Small intestine (tissue), 7 donors: ENCODE measurements at regions not wholly inside any gene's neighbourhood (a gene's known extent, or its start where the extent isn't known, plus 50 kb on each side); places are given as distances from the start of the nearest gene placed in this dataset.

ENCODE experiments used
- DNase-seq, 2 donors: peaks; one replicate each; pipeline versions ENCODE4 v3.0.0 to v3.0.0-alpha.2; 2013
- FAIRE-seq: peaks from 2 replicates; lab custom pipeline; 2012; peaks lifted over from hg19 to GRCh38; lab: Jason Lieb, UNC
- H3K27ac ChIP-seq, 3 donors: one replicate each; pipeline ENCODE4 v1.5.1; 2013; ENCODE audit warnings: low read length in 2 of 3, mild to moderate bottlenecking in 2 of 3, control low read depth in 1 of 3, inconsistent platforms in 1 of 3, low read depth in 1 of 3, moderate library complexity in 1 of 3
- H3K27me3 ChIP-seq, 3 donors: one replicate each; pipeline ENCODE4 v1.6.1; 2013; ENCODE audit warnings: low read length in 3 of 3, inconsistent platforms in 1 of 3; ENCODE audit not compliant: control insufficient read depth in 3 of 3, insufficient read depth in 3 of 3
- H3K36me3 ChIP-seq, 3 donors: one replicate each; pipeline ENCODE4 v1.6.1; 2013; ENCODE audit warnings: low read length in 3 of 3, inconsistent platforms in 1 of 3, low read depth in 1 of 3, mild to moderate bottlenecking in 1 of 3, moderate library complexity in 1 of 3; ENCODE audit not compliant: control insufficient read depth in 3 of 3, insufficient read depth in 2 of 3
- H3K4me1 ChIP-seq, 3 donors: one replicate each; pipeline ENCODE4 v1.6.1; 2013; ENCODE audit warnings: low read length in 2 of 3, inconsistent platforms in 1 of 3, low read depth in 1 of 3, mild to moderate bottlenecking in 1 of 3, moderate library complexity in 1 of 3; ENCODE audit not compliant: control insufficient read depth in 3 of 3, insufficient read depth in 2 of 3
- H3K4me3 ChIP-seq, 3 donors: one replicate each; pipeline ENCODE4 v1.5.1; 2013; ENCODE audit warnings: low read length in 3 of 3, control low read depth in 1 of 3, inconsistent platforms in 1 of 3, low read depth in 1 of 3, mild to moderate bottlenecking in 1 of 3, moderate library complexity in 1 of 3
- H3K9me3 ChIP-seq, 2 donors: one replicate each; pipeline ENCODE4 v1.6.1; 2013; ENCODE audit warnings: low read depth in 1 of 2, low read length in 1 of 2; ENCODE audit not compliant: control insufficient read depth in 2 of 2, insufficient read depth in 1 of 2
- WGBS, 3 donors: extraction: QIAGEN DNeasy Blood & Tissue Kit; methylation state at CpG; one replicate each; pipeline ENCODE4 v1.1.7; 2013; 5-methylcytosine and 5-hydroxymethylcytosine counted together
- donor health status: healthy with polysubstance abuse.
- donor health status: control.
- donor health status: control.
- donor health status: Bipolar disorder and iron deficiency.
- donor health status: healthy.

- DNase-seq (no peak), FAIRE-seq (no peak)
- no peak overlapping the region for H3K27ac ChIP-seq
- no peaks in the 10 kb centered on the region for H3K4me1 ChIP-seq
- no peak overlapping the region for H3K4me3 ChIP-seq
- H3K27me3 ChIP-seq: no peaks in the 10 kb centered on the region
- WGBS, 3 donors: 17 to 54% (median 33%) methylated on average over 2 of the region's 2 CpGs
- H3K9me3 ChIP-seq: no peaks in the 10 kb centered on the region
- H3K36me3 ChIP-seq: no peaks in the 10 kb centered on the region
Observed at GRCh38 chr20:4493386-4493785, 192.9 kb upstream of the PRNP start.

GRCh38 chr20:4491643-4492042 is 194.6 kb upstream of the PRNP start:
- H3K4me3 ChIP-seq: no peak overlapping the region
- H3K27me3 ChIP-seq: no peaks in the 10 kb centered on the region
- FAIRE-seq (no peak), DNase-seq (no peak)
- H3K36me3 ChIP-seq: no peaks in the 10 kb centered on the region
- H3K4me1 ChIP-seq: no peaks in the 10 kb centered on the region
- H3K27ac ChIP-seq: no peak overlapping the region
- no peaks in the 10 kb centered on the region for H3K9me3 ChIP-seq
- whole genome bisulfite sequencing, 3 donors: 89 to 96% (median 91%) methylated on average over 2 of the region's 2 CpGs

GRCh38 chr20:4490606-4491280 is 195.5 kb upstream of the PRNP start:
- H3K36me3 ChIP-seq: no peaks in the 10 kb centered on the region
- H3K27me3 ChIP-seq: no peaks in the 10 kb centered on the region
- FAIRE-seq (no peak), DNase-seq (no peak)
- no peaks in the 10 kb centered on the region for H3K4me1 ChIP-seq
- WGBS, 3 donors: 49 to 54% (median 54%) methylated on average over 6 of the region's 6 CpGs
- no peak overlapping the region for H3K4me3 ChIP-seq
- H3K9me3 ChIP-seq: no peaks in the 10 kb centered on the region
- H3K27ac ChIP-seq: no peak overlapping the region

- Histone ChIP-seq H3K4me1 (no peaks in the 10 kb centered on the region), H3K4me3 (no peak overlapping the region), H3K27ac (no peak overlapping the region), H3K36me3 (no peaks in the 10 kb centered on the region), H3K9me3 (no peaks in the 10 kb centered on the region), H3K27me3 (no peaks in the 10 kb centered on the region)
- FAIRE-seq: no peak
- WGBS, 3 donors: 77 to 86% (median 78%) methylated on average over 3 of the region's 3 CpGs
- no peak for DNase-seq
Observed at GRCh38 chr20:4490045-4490444, 196.2 kb upstream of the PRNP start.

- H3K36me3 ChIP-seq: no peaks in the 10 kb centered on the region
- H3K4me1 ChIP-seq: no peaks in the 10 kb centered on the region
- H3K27me3 ChIP-seq: no peaks in the 10 kb centered on the region
- FAIRE-seq (no peak), DNase-seq (no peak)
- no peaks in the 10 kb centered on the region for H3K9me3 ChIP-seq
- no peak overlapping the region for H3K27ac ChIP-seq
- H3K4me3 ChIP-seq: no peak overlapping the region
- 87 to 90% (median 87%) methylated on average over 9 of the region's 9 CpGs for WGBS, 3 donors
Observed at GRCh38 chr20:4488407-4489339, 197.6 kb upstream of the PRNP start.

- FAIRE-seq: no peak
- no peaks in the 10 kb centered on the region for H3K9me3 ChIP-seq
- H3K27me3 ChIP-seq: peaks cover 0 to 2% (median 0%) of the 10 kb centered on the region in 3 donors
- 60 to 69% (median 65%) methylated on average over 5 of the region's 5 CpGs for WGBS, 3 donors
- H3K4me3 ChIP-seq: no peak overlapping the region
- DNase-seq: no peak
- H3K36me3 ChIP-seq: no peaks in the 10 kb centered on the region
- H3K4me1 ChIP-seq: no peaks in the 10 kb centered on the region
- H3K27ac ChIP-seq: no peak overlapping the region
Observed at GRCh38 chr20:4484379-4484997, 201.8 kb upstream of the PRNP start.

- Histone ChIP-seq H3K4me1 (no peaks in the 10 kb centered on the region), H3K36me3 (no peaks in the 10 kb centered on the region), H3K9me3 (no peaks in the 10 kb centered on the region), H3K4me3 (no peak overlapping the region), H3K27me3 (peaks cover 0 to 2% (median 0%) of the 10 kb centered on the region in 3 donors), H3K27ac (no peak overlapping the region)
- no peak for FAIRE-seq
- DNase-seq: no peak
Observed at GRCh38 chr20:4483961-4484360, 202.3 kb upstream of the PRNP start.

GRCh38 chr20:4483486-4483885 is 202.8 kb upstream of the PRNP start:
- Histone ChIP-seq H3K9me3 (no peaks in the 10 kb centered on the region), H3K36me3 (no peaks in the 10 kb centered on the region), H3K4me3 (no peak overlapping the region), H3K27me3 (peaks cover 0 to 2% (median 0%) of the 10 kb centered on the region in 3 donors), H3K27ac (no peak overlapping the region), H3K4me1 (no peaks in the 10 kb centered on the region)
- DNase-seq: no peak
- 75 to 84% (median 81%) methylated on average over 2 of the region's 2 CpGs for whole genome bisulfite sequencing, 3 donors
- FAIRE-seq: no peak
